AML-193 (cell line): ENCODE measurements at regions not wholly inside any gene's neighbourhood (a gene's known extent, or its start where the extent isn't known, plus 50 kb on each side); places are given as distances from the start of the nearest gene placed in this dataset.
"Not testable (repeated sequence)": the region's sequence is repeated elsewhere in the genome, so short reads cannot be mapped to it uniquely, and the experiment has no call there.

Experiments
- DNase-seq, 2 experiments: peaks; one replicate each; lab custom pipeline; 2025; lab: John Stamatoyannopoulos, UW

GRCh38 chr4:9604031-9604892 is 160.0 kb downstream of the DEFB131A start:
- not testable (repeated sequence) for DNase-seq

GRCh38 chr4:9604893-9605190 is 160.6 kb downstream of the DEFB131A start:
- not testable (repeated sequence) for DNase-seq

GRCh38 chr4:9608300-9608699 is 164.1 kb downstream of the DEFB131A start:
- no peak for DNase-seq

- DNase-seq = not testable (repeated sequence)
Observed at GRCh38 chr4:9610321-9610720, 166.1 kb downstream of the DEFB131A start.

- DNase-seq = no peak
Observed at GRCh38 chr4:9611101-9611500, 166.9 kb downstream of the DEFB131A start.

GRCh38 chr4:9636411-9636810 is 145.0 kb upstream of the DRD5 start:
- not testable (repeated sequence) for DNase-seq

- DNase-seq = not testable (repeated sequence)
Observed at GRCh38 chr4:9659678-9660077, 121.8 kb upstream of the DRD5 start.

GRCh38 chr4:9660955-9661354 is 120.5 kb upstream of the DRD5 start:
- not testable (repeated sequence) for DNase-seq

- not testable (repeated sequence) for DNase-seq
Observed at GRCh38 chr4:9670725-9671124, 110.7 kb upstream of the DRD5 start.

GRCh38 chr4:9677357-9677756 is 104.1 kb upstream of the DRD5 start:
- DNase-seq = not testable (repeated sequence)

GRCh38 chr4:9679704-9680478 is 101.5 kb upstream of the DRD5 start:
- no peak for DNase-seq

- not testable (repeated sequence) for DNase-seq
Observed at GRCh38 chr4:9683174-9683573, 98.3 kb upstream of the DRD5 start.

- not testable (repeated sequence) for DNase-seq
Observed at GRCh38 chr4:9685016-9685415, 96.4 kb upstream of the DRD5 start.

- DNase-seq = no peak
Observed at GRCh38 chr4:9685692-9686091, 95.7 kb upstream of the DRD5 start.

GRCh38 chr4:9690636-9691237 is 90.7 kb upstream of the DRD5 start:
- DNase-seq = not testable (repeated sequence)

GRCh38 chr4:9691238-9692065 is 90.0 kb upstream of the DRD5 start:
- peak; percentile 36 to 41 for DNase-seq

GRCh38 chr4:9692791-9693491 is 88.5 kb upstream of the DRD5 start:
- DNase-seq = not testable (repeated sequence)

GRCh38 chr4:9694403-9694802 is 87.0 kb upstream of the DRD5 start:
- not testable (repeated sequence) for DNase-seq

- not testable (repeated sequence) for DNase-seq
Observed at GRCh38 chr4:9695994-9696393, 85.4 kb upstream of the DRD5 start.

- not testable (repeated sequence) for DNase-seq
Observed at GRCh38 chr4:9696561-9696960, 84.9 kb upstream of the DRD5 start.

- DNase-seq = not testable (repeated sequence)
Observed at GRCh38 chr4:9702019-9702418, 79.4 kb upstream of the DRD5 start.
